22Rv1 (cell line): ENCODE measurements at regions not wholly inside any gene's neighbourhood (a gene's known extent, or its start where the extent isn't known, plus 50 kb on each side); places are given as distances from the start of the nearest gene placed in this dataset.

ENCODE experiments used
- CTCF ChIP-seq: fragments of 450-650 bp; IDR thresholded peaks from 2 replicates; pipeline ENCODE4 v1.5.1; 2017; ENCODE audit warnings: mild to moderate bottlenecking
- ZFX ChIP-seq: fragments of 450-650 bp; IDR thresholded peaks from 2 replicates; pipeline ENCODE4 v1.6.1; 2017; ENCODE audit warnings: antibody characterized with exemption, borderline replicate concordance

- TF ChIP-seq CTCF = no peak
- TF ChIP-seq ZFX = no peak
Measured at GRCh38 chr4:189858435-189858834, 82.2 kb upstream of the FRG1 start.
